ENCODE measurements at regions not wholly inside any gene's neighbourhood (a gene's known extent, or its start where the extent isn't known, plus 50 kb on each side); places are given as distances from the start of the nearest gene placed in this dataset.
"Not testable (repeated sequence)": the region's sequence is repeated elsewhere in the genome, so short reads cannot be mapped to it uniquely, and the experiment has no call there.

GRCh38 chr16:61465285-61465684 lies 571.0 kb downstream of the CDH8 start:
- no peak overlapping the region for H3K27ac ChIP-seq
- TF ChIP-seq ZFX (IDR thresholded peaks at IDR 0.05) (no peak), CTCF (conservative IDR thresholded peaks at IDR 0.05) (no peak)

GRCh38 chr16:61460020-61460419 lies 576.2 kb downstream of the CDH8 start:
- no peak overlapping the region for H3K27ac ChIP-seq
- no peak for TF ChIP-seq ZFX (IDR thresholded peaks at IDR 0.05)
- no peak for TF ChIP-seq CTCF (conservative IDR thresholded peaks at IDR 0.05)

GRCh38 chr16:61435346-61435745 lies 600.9 kb downstream of the CDH8 start:
- no peak for TF ChIP-seq CTCF (conservative IDR thresholded peaks at IDR 0.05)
- no peak for TF ChIP-seq ZFX (IDR thresholded peaks at IDR 0.05)
- no peak overlapping the region for H3K27ac ChIP-seq

GRCh38 chr16:61432421-61432820 lies 603.8 kb downstream of the CDH8 start:
- no peak overlapping the region for H3K27ac ChIP-seq
- TF ChIP-seq ZFX (IDR thresholded peaks at IDR 0.05): no peak
- no peak for TF ChIP-seq CTCF (conservative IDR thresholded peaks at IDR 0.05)

GRCh38 chr16:61421111-61421510 lies 615.1 kb downstream of the CDH8 start:
- no peak for TF ChIP-seq ZFX (IDR thresholded peaks at IDR 0.05)
- no peak for TF ChIP-seq CTCF (conservative IDR thresholded peaks at IDR 0.05)
- no peak overlapping the region for H3K27ac ChIP-seq

- TF ChIP-seq ZFX (IDR thresholded peaks at IDR 0.05) (no peak), CTCF (conservative IDR thresholded peaks at IDR 0.05) (no peak)
Measured at GRCh38 chr16:61419791-61420190, 616.4 kb downstream of the CDH8 start.

GRCh38 chr16:61418802-61419201 lies 617.4 kb downstream of the CDH8 start:
- not testable (repeated sequence) for H3K27ac ChIP-seq

More at GRCh38 chr16:61419791-61420190, 616.4 kb downstream of the CDH8 start:
- no peak overlapping the region for H3K27ac ChIP-seq

GRCh38 chr16:61415126-61415525 lies 621.1 kb downstream of the CDH8 start:
- TF ChIP-seq CTCF (conservative IDR thresholded peaks at IDR 0.05) (no peak), ZFX (IDR thresholded peaks at IDR 0.05) (no peak)
- no peak overlapping the region for H3K27ac ChIP-seq
